Mammary epithelial cell (primary cell): ENCODE measurements at regions not wholly inside any gene's neighbourhood (a gene's known extent, or its start where the extent isn't known, plus 50 kb on each side); places are given as distances from the start of the nearest gene placed in this dataset.

Source experiments
- CTCF ChIP-seq, 2 donors: IDR thresholded peaks in 1 of 2; conservative IDR thresholded peaks in 1 of 2; 2 replicates each; pipeline ENCODE4 v1.5.1; 2011 to 2012; ENCODE audit warnings: inconsistent platforms in 2 of 2, low read length in 2 of 2, mild to moderate bottlenecking in 2 of 2, control low read depth in 1 of 2, low read depth in 1 of 2; ENCODE audit not compliant: insufficient read depth in 1 of 2; ENCODE audit errors: extremely low read depth in 1 of 2
- EZH2 ChIP-seq: IDR thresholded peaks from 2 replicates; pipeline ENCODE4 v1.6.1; 2012; ENCODE audit warnings: low read length, inconsistent platforms, borderline replicate concordance

- TF ChIP-seq CTCF (conservative IDR thresholded peaks at IDR 0.05 in 1 of 2, IDR thresholded peaks at IDR 0.05 in 1 of 2; ENCODE audit: extremely low read depth in 1 of 2, insufficient read depth in 1 of 2, low read depth in 1 of 2, low read length in 2 of 2), result no peak
- no peak for TF ChIP-seq EZH2
Measured at GRCh38 chr7:42543953-42544352, 306.9 kb upstream of the GLI3 start.
